ENCODE measurements at regions not wholly inside any gene's neighbourhood (a gene's known extent, or its start where the extent isn't known, plus 50 kb on each side); places are given as distances from the start of the nearest gene placed in this dataset.

DNA sequence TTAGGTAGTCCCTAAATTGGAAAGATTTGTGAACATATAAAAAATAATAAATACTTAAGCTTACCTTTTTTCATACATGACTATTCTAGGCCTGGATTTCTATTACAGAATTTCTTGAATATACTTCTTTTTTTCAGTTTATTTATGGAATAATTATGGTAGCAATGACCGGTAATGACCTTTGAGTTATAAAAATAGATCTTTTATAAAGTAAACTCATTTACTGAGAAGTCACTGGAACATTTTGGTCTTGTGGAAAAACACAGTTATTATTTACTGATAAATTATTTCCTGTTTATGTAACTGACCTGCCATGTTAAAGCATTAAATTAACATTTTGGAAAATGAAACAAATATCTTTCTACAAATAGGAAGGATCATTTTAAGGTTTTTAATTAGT, 80.4 kb upstream of the RASGEF1B start:
- Mint-ChIP-seq H3K9me3 (no peaks in the 10 kb centered on the region), H3K4me1 (ENCODE audit: low read depth) (peaks cover 5% of the 10 kb centered on the region), H3K4me3 (ENCODE audit: low read depth) (no peak overlapping the region), H3K36me3 (ENCODE audit: low read depth) (no peaks in the 10 kb centered on the region), H3K27me3 (ENCODE audit: low read depth) (no peaks in the 10 kb centered on the region), H3K27ac (no peak overlapping the region)
- intact Hi-C loops (cut with micrococcal nuclease): no loop called here
- DNase-seq (ENCODE audit: low spot score): no peak

DNA sequence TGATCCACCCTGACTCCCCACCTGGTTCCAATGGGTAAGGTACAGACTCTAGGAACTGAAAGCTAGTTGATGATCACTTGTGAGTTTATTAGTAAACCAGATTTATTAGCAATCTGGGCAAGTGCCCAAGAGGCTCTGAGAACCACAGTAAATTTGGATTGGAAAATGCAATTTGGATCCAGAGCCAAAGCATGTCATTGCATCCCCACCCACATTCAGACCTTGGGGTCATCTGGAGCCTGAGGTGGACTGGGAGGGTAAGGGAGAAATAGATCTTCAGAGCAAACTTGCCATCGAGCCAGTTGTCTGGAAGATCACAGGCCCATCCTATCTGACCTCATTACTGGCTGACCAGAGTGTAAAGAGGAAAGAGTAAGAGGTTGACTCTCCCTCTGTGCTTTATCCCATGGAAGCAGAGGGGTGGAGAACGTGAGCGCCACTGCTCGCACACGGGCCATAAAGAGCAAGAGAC, 78.7 kb upstream of the RASGEF1B start:
- H3K27ac Mint-ChIP-seq: no peak overlapping the region
- H3K9me3 Mint-ChIP-seq: no peaks in the 10 kb centered on the region
- peaks cover 3% of the 10 kb centered on the region for H3K4me1 Mint-ChIP-seq (ENCODE audit: low read depth)
- no peak for DNase-seq (ENCODE audit: low spot score)
- no peaks in the 10 kb centered on the region for H3K27me3 Mint-ChIP-seq (ENCODE audit: low read depth)
- intact Hi-C loops (cut with micrococcal nuclease): no loop called here
- no peaks in the 10 kb centered on the region for H3K36me3 Mint-ChIP-seq (ENCODE audit: low read depth)
- no peak overlapping the region for H3K4me3 Mint-ChIP-seq (ENCODE audit: low read depth)

DNA sequence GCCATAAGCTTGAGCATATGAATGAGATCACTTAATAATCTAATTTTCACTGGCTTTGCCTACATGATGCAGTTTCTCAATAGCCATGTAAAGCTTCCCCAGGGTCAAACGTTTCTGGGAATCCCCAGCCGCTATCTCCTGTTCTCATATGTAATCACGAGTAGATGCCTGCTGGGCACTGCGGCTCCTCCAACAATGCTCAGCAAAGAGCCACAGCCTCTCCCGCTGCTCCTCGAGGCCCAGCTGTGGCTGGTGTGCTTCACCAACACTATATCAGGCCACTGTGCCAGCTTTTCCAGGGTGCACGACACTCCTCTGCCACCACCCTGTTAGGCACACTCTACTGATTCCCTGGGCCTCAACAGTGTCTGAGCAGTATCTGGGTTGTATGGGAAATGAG, 78.3 kb upstream of the RASGEF1B start:
- no peak for DNase-seq (ENCODE audit: low spot score)
- Mint-ChIP-seq H3K4me3 (ENCODE audit: low read depth) (no peak overlapping the region), H3K27me3 (ENCODE audit: low read depth) (no peaks in the 10 kb centered on the region), H3K27ac (no peak overlapping the region), H3K36me3 (ENCODE audit: low read depth) (no peaks in the 10 kb centered on the region), H3K4me1 (ENCODE audit: low read depth) (no peaks in the 10 kb centered on the region), H3K9me3 (no peaks in the 10 kb centered on the region)
- intact Hi-C loops (cut with micrococcal nuclease): no loop called here

DNA sequence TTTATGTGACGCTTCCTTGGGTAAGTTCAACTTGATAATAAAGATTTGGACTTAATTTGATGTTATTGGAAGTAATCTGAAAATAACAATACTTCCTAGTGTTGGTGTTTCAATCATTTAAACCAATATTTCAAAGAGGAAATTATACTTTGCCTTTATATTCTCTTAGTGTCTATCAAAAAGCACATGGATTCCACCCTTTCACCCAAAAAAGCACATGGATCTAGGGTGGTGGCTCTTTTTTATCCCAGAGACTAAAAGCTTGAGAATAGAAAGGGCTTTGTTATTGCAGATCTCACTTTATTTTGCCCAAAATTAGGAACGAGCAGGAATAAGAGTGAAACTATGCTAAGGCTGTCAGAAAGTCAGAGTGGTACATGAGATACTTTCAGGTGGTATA, 75.1 kb upstream of the RASGEF1B start:
- no peak overlapping the region for H3K4me3 Mint-ChIP-seq (ENCODE audit: low read depth)
- no peaks in the 10 kb centered on the region for H3K36me3 Mint-ChIP-seq (ENCODE audit: low read depth)
- H3K9me3 Mint-ChIP-seq: peaks cover 13% of the 10 kb centered on the region
- intact Hi-C loops (cut with micrococcal nuclease): no loop called here
- H3K27ac Mint-ChIP-seq: no peak overlapping the region
- DNase-seq (ENCODE audit: low spot score): no peak
- H3K27me3 Mint-ChIP-seq (ENCODE audit: low read depth): no peaks in the 10 kb centered on the region
- H3K4me1 Mint-ChIP-seq (ENCODE audit: low read depth): no peaks in the 10 kb centered on the region

DNA sequence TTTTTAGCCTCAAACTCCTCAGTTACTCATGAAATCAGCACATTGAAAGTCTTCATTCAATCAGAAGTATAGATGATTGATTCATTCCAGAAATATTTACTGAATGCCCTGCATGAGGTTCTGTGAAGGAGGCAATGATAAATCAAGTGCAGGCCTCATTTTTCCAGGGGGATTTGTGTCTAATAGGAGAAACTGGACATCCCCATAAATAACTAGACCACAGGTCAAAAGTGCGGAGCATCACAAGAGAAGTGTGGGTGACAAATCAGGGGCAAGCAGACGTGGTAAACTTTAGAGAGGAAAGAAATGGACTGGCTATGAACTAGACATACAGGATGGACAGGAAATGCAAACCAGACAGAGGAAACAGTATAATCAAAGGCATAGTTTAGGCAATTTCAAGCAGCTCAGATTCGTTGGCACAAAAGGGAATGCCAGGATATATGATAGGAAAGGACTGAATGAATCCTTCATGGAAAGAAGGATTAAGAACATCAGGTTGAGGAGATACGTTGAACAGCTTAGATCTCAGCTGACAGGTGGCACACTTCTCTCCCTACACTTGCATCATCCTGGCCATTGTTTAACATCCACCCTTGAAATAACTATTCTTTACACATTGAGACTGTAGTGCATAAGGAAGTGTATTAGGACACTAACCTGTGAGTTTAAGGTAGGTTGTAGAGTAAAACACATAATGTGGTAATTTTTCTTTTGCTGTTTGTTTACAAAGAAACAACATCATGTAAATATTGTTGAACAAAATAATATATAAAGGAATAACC, 69.6 kb upstream of the RASGEF1B start:
- no peak for DNase-seq (ENCODE audit: low spot score)
- Mint-ChIP-seq H3K36me3 (ENCODE audit: low read depth) (no peaks in the 10 kb centered on the region), H3K27me3 (ENCODE audit: low read depth) (no peaks in the 10 kb centered on the region), H3K4me3 (ENCODE audit: low read depth) (no peak overlapping the region), H3K9me3 (peaks cover 13% of the 10 kb centered on the region), H3K4me1 (ENCODE audit: low read depth) (no peaks in the 10 kb centered on the region), H3K27ac (no peak overlapping the region)
- intact Hi-C loops (cut with micrococcal nuclease): no loop called here

DNA sequence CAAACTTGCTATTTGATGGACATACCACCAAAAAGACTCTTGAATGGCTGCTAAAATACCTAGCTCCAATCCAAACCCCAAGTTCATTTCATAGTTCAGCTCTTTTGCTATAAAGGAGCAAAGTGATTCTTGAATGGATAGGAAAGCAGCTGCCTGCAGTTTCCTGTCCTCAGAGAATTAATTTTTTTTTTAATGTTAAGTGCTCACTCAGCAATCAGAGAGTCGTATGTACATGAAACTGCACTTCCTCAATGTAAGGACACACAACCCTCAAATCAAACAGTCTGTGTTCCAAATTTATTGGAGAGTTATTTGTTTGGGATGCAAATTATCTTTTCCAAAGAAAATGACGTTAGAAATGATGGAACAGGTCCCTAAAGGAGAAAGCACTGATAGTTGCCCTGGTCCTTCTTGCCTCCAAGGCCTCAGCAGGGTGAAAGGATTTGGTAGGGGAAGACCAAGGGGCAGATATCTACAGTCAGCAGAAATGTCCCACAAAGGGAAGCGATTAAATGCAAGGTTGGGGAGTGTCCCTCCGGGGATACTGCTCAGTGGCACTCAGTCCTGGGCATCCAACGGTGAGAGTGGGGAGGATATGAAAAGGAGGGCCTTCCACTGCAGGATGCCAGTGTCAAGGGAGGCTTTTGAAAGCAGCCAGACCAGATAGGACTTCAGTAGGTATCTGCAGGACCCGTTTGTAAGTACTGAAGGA, 67.2 kb upstream of the RASGEF1B start:
- no peaks in the 10 kb centered on the region for H3K36me3 Mint-ChIP-seq (ENCODE audit: low read depth)
- intact Hi-C loops (cut with micrococcal nuclease): no loop called here
- no peak for DNase-seq (ENCODE audit: low spot score)
- H3K27ac Mint-ChIP-seq: no peak overlapping the region
- H3K4me1 Mint-ChIP-seq (ENCODE audit: low read depth): no peaks in the 10 kb centered on the region
- no peaks in the 10 kb centered on the region for H3K27me3 Mint-ChIP-seq (ENCODE audit: low read depth)
- peaks cover 11% of the 10 kb centered on the region for H3K9me3 Mint-ChIP-seq
- no peak overlapping the region for H3K4me3 Mint-ChIP-seq (ENCODE audit: low read depth)

DNA sequence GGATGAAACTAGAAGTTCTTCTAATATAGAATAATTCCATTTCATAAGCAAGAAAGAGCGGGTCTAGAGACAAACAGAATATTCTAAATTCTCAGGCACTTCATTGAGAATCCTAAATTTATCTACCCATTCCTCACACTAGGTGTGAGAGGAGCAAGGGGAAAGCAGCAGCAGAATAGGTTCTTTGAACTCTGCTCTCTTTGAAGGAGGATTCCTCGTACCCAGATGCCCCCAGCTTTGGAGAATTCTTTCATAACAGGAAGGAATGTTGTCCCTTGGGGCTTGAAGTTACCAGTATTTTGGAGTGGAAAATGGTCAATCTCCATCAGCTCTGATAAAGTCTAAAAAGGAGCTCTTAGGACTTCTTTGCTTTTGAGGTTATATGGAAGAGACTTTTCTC, 59.7 kb upstream of the RASGEF1B start:
- no peak for DNase-seq (ENCODE audit: low spot score)
- H3K4me3 Mint-ChIP-seq (ENCODE audit: low read depth): no peak overlapping the region
- intact Hi-C loops (cut with micrococcal nuclease): no loop called here
- H3K9me3 Mint-ChIP-seq: peaks cover 15% of the 10 kb centered on the region
- H3K4me1 Mint-ChIP-seq (ENCODE audit: low read depth): no peaks in the 10 kb centered on the region
- H3K27me3 Mint-ChIP-seq (ENCODE audit: low read depth): no peaks in the 10 kb centered on the region
- H3K36me3 Mint-ChIP-seq (ENCODE audit: low read depth): no peaks in the 10 kb centered on the region
- no peak overlapping the region for H3K27ac Mint-ChIP-seq

DNA sequence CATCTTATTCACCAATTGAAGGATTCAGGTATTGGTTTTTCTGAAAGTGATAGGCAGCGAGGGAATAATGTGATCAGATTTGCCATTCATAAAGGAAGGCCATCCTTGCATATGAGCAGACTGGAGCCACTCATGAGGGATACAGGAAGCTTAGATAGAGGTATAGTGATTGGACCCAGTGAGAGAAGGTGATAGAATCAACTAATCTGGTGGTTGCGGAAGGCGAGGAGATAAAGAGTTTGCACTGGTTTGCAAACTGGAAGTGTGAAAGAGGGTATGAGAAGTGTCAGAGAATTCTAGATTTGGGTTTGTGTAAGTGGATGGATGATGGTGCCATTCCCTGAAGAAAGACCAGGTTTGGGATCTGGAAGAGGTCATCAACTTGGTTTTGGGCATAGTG, 57.3 kb upstream of the RASGEF1B start:
- peaks cover 23% of the 10 kb centered on the region for H3K9me3 Mint-ChIP-seq
- no peak overlapping the region for H3K4me3 Mint-ChIP-seq (ENCODE audit: low read depth)
- H3K27me3 Mint-ChIP-seq (ENCODE audit: low read depth): no peaks in the 10 kb centered on the region
- no peak for DNase-seq (ENCODE audit: low spot score)
- H3K4me1 Mint-ChIP-seq (ENCODE audit: low read depth): no peaks in the 10 kb centered on the region
- intact Hi-C loops (cut with micrococcal nuclease): no loop called here
- H3K27ac Mint-ChIP-seq: no peak overlapping the region
- no peaks in the 10 kb centered on the region for H3K36me3 Mint-ChIP-seq (ENCODE audit: low read depth)

DNA sequence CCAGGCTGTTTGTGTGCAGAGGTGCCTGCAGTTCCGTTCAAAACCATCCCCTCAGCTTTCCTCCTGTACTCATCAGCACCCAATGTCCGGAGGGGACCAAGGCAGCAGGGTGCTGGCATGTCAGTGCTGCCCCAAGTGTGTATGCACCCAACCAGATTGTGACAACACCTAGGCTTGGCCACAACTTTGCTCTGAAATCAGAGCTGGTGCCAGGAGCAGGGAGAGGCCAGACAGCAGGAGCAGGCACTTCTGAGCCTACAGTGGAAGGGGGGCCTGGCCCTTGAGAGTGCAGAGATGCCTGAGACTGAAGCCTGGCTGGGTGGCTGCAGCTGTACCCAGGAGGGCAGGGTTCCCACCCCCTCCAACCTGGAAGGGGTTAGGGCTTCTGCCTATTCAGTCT, 56.5 kb upstream of the RASGEF1B start:
- intact Hi-C loops (cut with micrococcal nuclease): no loop called here
- H3K36me3 Mint-ChIP-seq (ENCODE audit: low read depth): no peaks in the 10 kb centered on the region
- no peak overlapping the region for H3K27ac Mint-ChIP-seq
- no peaks in the 10 kb centered on the region for H3K27me3 Mint-ChIP-seq (ENCODE audit: low read depth)
- DNase-seq (ENCODE audit: low spot score): no peak
- no peak overlapping the region for H3K4me3 Mint-ChIP-seq (ENCODE audit: low read depth)
- no peaks in the 10 kb centered on the region for H3K4me1 Mint-ChIP-seq (ENCODE audit: low read depth)
- H3K9me3 Mint-ChIP-seq: peaks cover 23% of the 10 kb centered on the region

DNA sequence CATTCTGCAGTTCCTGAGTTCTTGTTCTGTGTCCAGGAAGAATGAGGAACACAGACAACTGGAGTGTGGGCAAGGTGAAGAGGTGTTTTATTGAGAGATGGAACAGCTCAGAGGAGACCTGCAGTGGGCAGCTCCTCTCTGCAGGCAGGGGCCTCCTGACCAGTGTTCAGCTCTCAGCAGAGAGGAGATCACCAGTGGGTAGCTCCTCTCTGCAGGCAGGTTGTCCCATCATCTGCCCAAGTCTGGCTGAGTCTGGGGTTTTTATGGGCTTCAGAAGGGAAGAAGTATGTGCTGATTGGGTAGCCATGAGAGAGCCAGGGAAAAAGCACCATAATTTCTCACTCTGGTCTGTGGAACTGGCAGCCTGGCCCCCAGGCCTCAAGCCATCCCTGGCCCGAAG, 56.0 kb upstream of the RASGEF1B start:
- Mint-ChIP-seq H3K4me1 (ENCODE audit: low read depth) (no peaks in the 10 kb centered on the region), H3K27me3 (ENCODE audit: low read depth) (no peaks in the 10 kb centered on the region), H3K4me3 (ENCODE audit: low read depth) (no peak overlapping the region), H3K27ac (no peak overlapping the region), H3K9me3 (peaks cover 23% of the 10 kb centered on the region), H3K36me3 (ENCODE audit: low read depth) (no peaks in the 10 kb centered on the region)
- DNase-seq (ENCODE audit: low spot score): no peak
- intact Hi-C loops (cut with micrococcal nuclease): no loop called here

DNA sequence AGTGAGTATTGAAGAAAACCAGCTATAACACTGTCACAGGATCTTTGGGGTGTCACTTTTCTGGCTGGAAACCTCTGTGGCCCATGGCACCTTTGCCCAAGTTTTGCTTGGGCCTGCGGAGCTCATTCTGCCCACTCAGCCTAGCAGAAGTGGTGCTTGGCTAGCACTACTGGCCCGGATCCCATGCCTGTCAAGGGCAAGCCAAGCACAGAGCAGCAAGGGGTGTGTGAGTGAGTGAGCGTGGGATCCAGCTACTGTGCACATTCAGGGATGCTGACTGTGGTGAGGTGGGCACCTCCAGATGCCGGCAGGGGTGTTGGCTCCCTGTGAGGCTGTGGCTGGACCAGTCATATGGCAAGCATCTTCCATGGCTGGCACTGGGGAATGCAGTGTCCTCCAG, 55.4 kb upstream of the RASGEF1B start:
- intact Hi-C loops (cut with micrococcal nuclease): no loop called here
- H3K27me3 Mint-ChIP-seq (ENCODE audit: low read depth): no peaks in the 10 kb centered on the region
- H3K36me3 Mint-ChIP-seq (ENCODE audit: low read depth): no peaks in the 10 kb centered on the region
- no peak for DNase-seq (ENCODE audit: low spot score)
- H3K4me3 Mint-ChIP-seq (ENCODE audit: low read depth): no peak overlapping the region
- no peak overlapping the region for H3K27ac Mint-ChIP-seq
- H3K4me1 Mint-ChIP-seq (ENCODE audit: low read depth): no peaks in the 10 kb centered on the region
- H3K9me3 Mint-ChIP-seq: peaks cover 23% of the 10 kb centered on the region

DNA sequence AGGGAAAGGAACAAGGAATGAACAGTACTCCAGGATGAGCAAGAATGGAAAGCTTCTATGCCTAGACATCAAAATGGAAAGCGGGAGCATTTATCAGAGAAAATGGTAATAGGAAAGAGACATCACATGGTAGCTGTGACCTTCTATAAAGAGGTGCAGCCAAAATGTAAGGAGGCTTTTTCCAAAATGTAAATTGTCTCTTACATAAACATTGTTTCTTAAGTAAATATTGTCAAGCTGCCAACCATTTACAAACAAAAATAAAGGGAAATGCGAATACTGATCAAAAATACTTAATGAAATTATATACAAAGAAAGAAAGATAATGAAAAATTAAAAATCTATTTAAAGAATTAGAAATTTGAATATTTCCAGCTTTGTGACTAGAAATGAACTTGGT, 55.0 kb upstream of the RASGEF1B start:
- Mint-ChIP-seq H3K4me1 (ENCODE audit: low read depth) (no peaks in the 10 kb centered on the region), H3K4me3 (ENCODE audit: low read depth) (no peak overlapping the region), H3K27ac (no peak overlapping the region), H3K9me3 (peaks cover 23% of the 10 kb centered on the region), H3K27me3 (ENCODE audit: low read depth) (no peaks in the 10 kb centered on the region), H3K36me3 (ENCODE audit: low read depth) (no peaks in the 10 kb centered on the region)
- no peak for DNase-seq (ENCODE audit: low spot score)
- intact Hi-C loops (cut with micrococcal nuclease): no loop called here

DNA sequence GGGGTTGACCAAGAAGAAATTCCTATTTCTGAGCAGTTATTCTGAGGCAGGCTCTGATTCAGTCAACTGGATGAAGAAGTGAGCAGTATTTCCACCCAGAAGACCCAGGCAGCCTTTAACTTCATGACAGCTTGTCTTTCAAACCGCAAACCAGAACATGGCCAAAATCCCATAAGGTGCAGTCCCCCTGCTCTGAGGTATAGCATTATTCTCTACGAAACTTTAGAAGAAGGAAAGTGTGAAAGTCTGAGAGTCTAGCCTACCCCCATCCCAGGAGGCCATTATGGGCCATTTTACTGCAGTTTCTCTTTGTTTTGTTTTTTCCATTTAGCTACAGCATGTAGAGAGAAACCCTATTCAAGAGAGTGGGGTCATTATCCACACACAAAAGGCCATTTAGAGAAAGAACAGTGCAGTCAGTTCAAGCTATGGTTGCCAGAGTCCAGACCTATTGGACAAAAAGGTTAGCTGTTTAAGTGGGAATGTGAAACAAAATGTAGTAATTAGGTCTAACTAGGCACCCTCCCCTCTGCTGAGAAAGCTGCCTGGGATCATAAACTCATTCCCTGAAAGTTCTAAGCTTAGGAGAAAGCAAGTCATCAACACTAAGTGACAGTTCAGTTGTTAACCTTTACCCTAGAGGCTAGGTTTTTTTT, 52.1 kb upstream of the RASGEF1B start:
- H3K4me3 Mint-ChIP-seq (ENCODE audit: low read depth): no peak overlapping the region
- no peak overlapping the region for H3K27ac Mint-ChIP-seq
- no peak for DNase-seq (ENCODE audit: low spot score)
- no peaks in the 10 kb centered on the region for H3K36me3 Mint-ChIP-seq (ENCODE audit: low read depth)
- intact Hi-C loops (cut with micrococcal nuclease): no loop called here
- no peaks in the 10 kb centered on the region for H3K27me3 Mint-ChIP-seq (ENCODE audit: low read depth)
- H3K4me1 Mint-ChIP-seq (ENCODE audit: low read depth): no peaks in the 10 kb centered on the region
- H3K9me3 Mint-ChIP-seq: peaks cover 20% of the 10 kb centered on the region

All from activated T-helper 2 cell treated with anti-CD3 and anti-CD28 coated beads, Interferon-gamma antibody, Interleukin-2, Interleukin-4, amounts not matched to agents 10 μg/mL and 5 μg/mL and 100 μg/mL, durations not matched to agents 14 hours and 24 hours and 36 hours (primary cell).